ENCODE measurements at regions not wholly inside any gene's neighbourhood (a gene's known extent, or its start where the extent isn't known, plus 50 kb on each side); places are given as distances from the start of the nearest gene placed in this dataset.

GRCh38 chr6:164214066-164214465 lies 799.5 kb downstream of the QKI start:
- no peak for TF ChIP-seq CTCF (IDR thresholded peaks at IDR 0.05)
- no peak for TF ChIP-seq POLR2A (IDR thresholded peaks at IDR 0.05)

Measured in tibial nerve (tissue), 3 donors.